ENCODE measurements at regions not wholly inside any gene's neighbourhood (a gene's known extent, or its start where the extent isn't known, plus 50 kb on each side); places are given as distances from the start of the nearest gene placed in this dataset.

GRCh38 chr20:53691060-53691810 is 97.6 kb upstream of the ZNF217 start:
- Histone ChIP-seq H3K4me1 (ENCODE audit: control insufficient read depth, low read length) (peaks cover 22% of the 10 kb centered on the region), H3K9me3 (ENCODE audit: control insufficient read depth, insufficient read depth, low read length) (no peaks in the 10 kb centered on the region), H3K36me3 (ENCODE audit: control insufficient read depth, low read length) (no peaks in the 10 kb centered on the region), H3K4me2 (ENCODE audit: low read length) (no peak overlapping the region), H3K4me3 (ENCODE audit: low read length) (no peak overlapping the region), H4K20me1 (ENCODE audit: control insufficient read depth, insufficient read depth, low read depth, low read length) (no peaks in the 10 kb centered on the region), H3K79me2 (ENCODE audit: control insufficient read depth, low read length) (no peaks in the 10 kb centered on the region), H3F3A (ENCODE audit: control insufficient read depth, insufficient read depth) (peaks cover 6% of the 10 kb centered on the region; the same call in 1 of the 2 replicates), H3K27ac (ENCODE audit: low read depth, low read length) (no peak overlapping the region), H3K9me2 (replicated peaks; ENCODE audit: control insufficient read depth, low read length) (no peaks in the 10 kb centered on the region), H3K27me3 (ENCODE audit: control insufficient read depth, low read length) (no peaks in the 10 kb centered on the region)
- TF ChIP-seq CTCF (IDR thresholded peaks at IDR 0.05; ENCODE audit: low read depth, low read length, poor library complexity, severe bottlenecking) (no peak), EZH2phosphoT487 (IDR thresholded peaks at IDR 0.05; ENCODE audit: borderline replicate concordance, low read length) (no peak)

- Histone ChIP-seq H3K4me1 (ENCODE audit: control insufficient read depth, low read length) (peaks cover 33% of the 10 kb centered on the region), H3K4me2 (ENCODE audit: low read length) (no peak overlapping the region), H3K9me2 (replicated peaks; ENCODE audit: control insufficient read depth, low read length) (no peaks in the 10 kb centered on the region), H3K79me2 (ENCODE audit: control insufficient read depth, low read length) (no peaks in the 10 kb centered on the region), H4K20me1 (ENCODE audit: control insufficient read depth, insufficient read depth, low read depth, low read length) (no peaks in the 10 kb centered on the region), H3K27me3 (ENCODE audit: control insufficient read depth, low read length) (no peaks in the 10 kb centered on the region), H3K36me3 (ENCODE audit: control insufficient read depth, low read length) (no peaks in the 10 kb centered on the region), H3F3A (ENCODE audit: control insufficient read depth, insufficient read depth) (peaks cover 6% of the 10 kb centered on the region; the same call in 1 of the 2 replicates), H3K9me3 (ENCODE audit: control insufficient read depth, insufficient read depth, low read length) (no peaks in the 10 kb centered on the region), H3K27ac (ENCODE audit: low read depth, low read length) (no peak overlapping the region), H3K4me3 (ENCODE audit: low read length) (no peak overlapping the region)
- TF ChIP-seq EZH2phosphoT487 (IDR thresholded peaks at IDR 0.05; ENCODE audit: borderline replicate concordance, low read length) (no peak), CTCF (IDR thresholded peaks at IDR 0.05; ENCODE audit: low read depth, low read length, poor library complexity, severe bottlenecking) (no peak)
Measured at GRCh38 chr20:53688085-53688484, 94.4 kb upstream of the ZNF217 start.

GRCh38 chr20:53685070-53685595 is 91.5 kb upstream of the ZNF217 start:
- no peak overlapping the region for H3K27ac ChIP-seq (ENCODE audit: low read depth, low read length)
- H3K4me2 ChIP-seq (ENCODE audit: low read length): peak overlapping the region; percentile 42
- no peaks in the 10 kb centered on the region for H3K9me3 ChIP-seq (ENCODE audit: control insufficient read depth, insufficient read depth, low read length)
- TF ChIP-seq EZH2phosphoT487 (IDR thresholded peaks at IDR 0.05; ENCODE audit: borderline replicate concordance, low read length): no peak
- no peak for TF ChIP-seq CTCF (IDR thresholded peaks at IDR 0.05; ENCODE audit: low read depth, low read length, poor library complexity, severe bottlenecking)
- no peaks in the 10 kb centered on the region for H4K20me1 ChIP-seq (ENCODE audit: control insufficient read depth, insufficient read depth, low read depth, low read length)
- peaks cover 56% of the 10 kb centered on the region for H3K4me1 ChIP-seq (ENCODE audit: control insufficient read depth, low read length)
- no peak overlapping the region for H3K4me3 ChIP-seq (ENCODE audit: low read length)
- H3K79me2 ChIP-seq (ENCODE audit: control insufficient read depth, low read length): no peaks in the 10 kb centered on the region
- H3K27me3 ChIP-seq (ENCODE audit: control insufficient read depth, low read length): no peaks in the 10 kb centered on the region
- H3K9me2 ChIP-seq (replicated peaks; ENCODE audit: control insufficient read depth, low read length): no peaks in the 10 kb centered on the region
- peaks cover 6% of the 10 kb centered on the region; the same call in 1 of the 2 replicates for H3F3A ChIP-seq (ENCODE audit: control insufficient read depth, insufficient read depth)
- H3K36me3 ChIP-seq (ENCODE audit: control insufficient read depth, low read length): no peaks in the 10 kb centered on the region

Data from DOHH2 (cell line).